ENCODE measurements at regions not wholly inside any gene's neighbourhood (a gene's known extent, or its start where the extent isn't known, plus 50 kb on each side); places are given as distances from the start of the nearest gene placed in this dataset.

- WGBS, 2 donors, result 80 to 87% methylated on average over 7 of the region's 7 CpGs
- no peak for TF ChIP-seq CTCF (IDR thresholded peaks at IDR 0.05; ENCODE audit: control extremely low read depth, extremely low read depth)
- no peaks in the 10 kb centered on the region for H3K9me3 ChIP-seq (ENCODE audit: control insufficient read depth in 4 of 4, insufficient read depth in 3 of 4, low read length in 3 of 4)
- no peaks in the 10 kb centered on the region for H3K27me3 ChIP-seq (ENCODE audit: control insufficient read depth in 3 of 3, insufficient read depth in 3 of 3, low read length in 2 of 3)
- no peaks in the 10 kb centered on the region for H3K36me3 ChIP-seq (ENCODE audit: control insufficient read depth in 4 of 4, insufficient read depth in 4 of 4, low read length in 4 of 4)
- H3K27ac ChIP-seq (ENCODE audit: low read depth in 1 of 2, low read length in 1 of 2), result no peak overlapping the region
- ATAC-seq (ENCODE audit: insufficient read depth, low FRiP score), result no peak
- no peak overlapping the region for H3K4me3 ChIP-seq
- H3K9ac ChIP-seq (ENCODE audit: insufficient read depth in 1 of 2, low read length in 2 of 2), result no peak overlapping the region
- DNase-seq, result no peak
- no peaks in the 10 kb centered on the region for H3K4me1 ChIP-seq (ENCODE audit: control insufficient read depth in 5 of 5, insufficient read depth in 5 of 5, low read length in 5 of 5)
Observed at GRCh38 chr9:119477197-119477596, 108.0 kb upstream of the BRINP1 start.

- H3K9me3 ChIP-seq (ENCODE audit: control insufficient read depth in 4 of 4, insufficient read depth in 3 of 4, low read length in 3 of 4), result no peaks in the 10 kb centered on the region
- DNase-seq (peak in 1 of 3 donors; percentile 6), ATAC-seq (ENCODE audit: insufficient read depth, low FRiP score) (no peak)
- no peaks in the 10 kb centered on the region for H3K36me3 ChIP-seq (ENCODE audit: control insufficient read depth in 4 of 4, insufficient read depth in 4 of 4, low read length in 4 of 4)
- no peak overlapping the region for H3K4me3 ChIP-seq
- 45 to 51% methylated on average over 3 of the region's 3 CpGs for WGBS, 2 donors
- no peaks in the 10 kb centered on the region for H3K27me3 ChIP-seq (ENCODE audit: control insufficient read depth in 3 of 3, insufficient read depth in 3 of 3, low read length in 2 of 3)
- no peak overlapping the region for H3K9ac ChIP-seq (ENCODE audit: insufficient read depth in 1 of 2, low read length in 2 of 2)
- no peak overlapping the region for H3K27ac ChIP-seq (ENCODE audit: low read depth in 1 of 2, low read length in 1 of 2)
- no peaks in the 10 kb centered on the region for H3K4me1 ChIP-seq (ENCODE audit: control insufficient read depth in 5 of 5, insufficient read depth in 5 of 5, low read length in 5 of 5)
- no peak for TF ChIP-seq CTCF (IDR thresholded peaks at IDR 0.05; ENCODE audit: control extremely low read depth, extremely low read depth)
Observed at GRCh38 chr9:119458068-119458467, 88.8 kb upstream of the BRINP1 start.

GRCh38 chr9:119453980-119454379, 84.7 kb upstream of the BRINP1 start:
- H3K4me3 ChIP-seq, result no peak overlapping the region
- WGBS, 2 donors, result 90 to 96% methylated on average over 1 of the region's 1 CpG
- H3K27ac ChIP-seq (ENCODE audit: low read depth in 1 of 2, low read length in 1 of 2), result no peak overlapping the region
- TF ChIP-seq CTCF (IDR thresholded peaks at IDR 0.05; ENCODE audit: control extremely low read depth, extremely low read depth), result no peak
- H3K9me3 ChIP-seq (ENCODE audit: control insufficient read depth in 4 of 4, insufficient read depth in 3 of 4, low read length in 3 of 4), result peaks cover 0 to 4% (median 0%) of the 10 kb centered on the region in 4 donors
- DNase-seq, result no peak
- ATAC-seq (ENCODE audit: insufficient read depth, low FRiP score), result no peak
- H3K9ac ChIP-seq (ENCODE audit: insufficient read depth in 1 of 2, low read length in 2 of 2), result no peak overlapping the region
- H3K36me3 ChIP-seq (ENCODE audit: control insufficient read depth in 4 of 4, insufficient read depth in 4 of 4, low read length in 4 of 4), result no peaks in the 10 kb centered on the region
- no peaks in the 10 kb centered on the region for H3K27me3 ChIP-seq (ENCODE audit: control insufficient read depth in 3 of 3, insufficient read depth in 3 of 3, low read length in 2 of 3)
- H3K4me1 ChIP-seq (ENCODE audit: control insufficient read depth in 5 of 5, insufficient read depth in 5 of 5, low read length in 5 of 5), result no peaks in the 10 kb centered on the region

GRCh38 chr9:119453490-119453911, 84.3 kb upstream of the BRINP1 start:
- Histone ChIP-seq H3K27me3 (ENCODE audit: control insufficient read depth in 3 of 3, insufficient read depth in 3 of 3, low read length in 2 of 3) (no peaks in the 10 kb centered on the region), H3K36me3 (ENCODE audit: control insufficient read depth in 4 of 4, insufficient read depth in 4 of 4, low read length in 4 of 4) (no peaks in the 10 kb centered on the region), H3K9me3 (ENCODE audit: control insufficient read depth in 4 of 4, insufficient read depth in 3 of 4, low read length in 3 of 4) (peaks cover 0 to 4% (median 0%) of the 10 kb centered on the region in 4 donors), H3K4me3 (no peak overlapping the region), H3K27ac (ENCODE audit: low read depth in 1 of 2, low read length in 1 of 2) (no peak overlapping the region), H3K4me1 (ENCODE audit: control insufficient read depth in 5 of 5, insufficient read depth in 5 of 5, low read length in 5 of 5) (no peaks in the 10 kb centered on the region), H3K9ac (ENCODE audit: insufficient read depth in 1 of 2, low read length in 2 of 2) (no peak overlapping the region)
- ATAC-seq (ENCODE audit: insufficient read depth, low FRiP score) (no peak), DNase-seq (no peak)
- WGBS, 2 donors, result 62 to 71% methylated on average over 3 of the region's 3 CpGs
- no peak for TF ChIP-seq CTCF (IDR thresholded peaks at IDR 0.05; ENCODE audit: control extremely low read depth, extremely low read depth)

Measured in lung (tissue), 11 donors.